GM18498 (cell line): ENCODE measurements at regions not wholly inside any gene's neighbourhood (a gene's known extent, or its start where the extent isn't known, plus 50 kb on each side); places are given as distances from the start of the nearest gene placed in this dataset.

ENCODE experiments used
- ATAC-seq: cut with Tn5 transposase; IDR thresholded peaks from one replicate; pipeline ENCODE4 v1.9.1; 2021; ENCODE audit warnings: mild to moderate bottlenecking, moderate library complexity; ENCODE audit not compliant: unreplicated experiment

DNA sequence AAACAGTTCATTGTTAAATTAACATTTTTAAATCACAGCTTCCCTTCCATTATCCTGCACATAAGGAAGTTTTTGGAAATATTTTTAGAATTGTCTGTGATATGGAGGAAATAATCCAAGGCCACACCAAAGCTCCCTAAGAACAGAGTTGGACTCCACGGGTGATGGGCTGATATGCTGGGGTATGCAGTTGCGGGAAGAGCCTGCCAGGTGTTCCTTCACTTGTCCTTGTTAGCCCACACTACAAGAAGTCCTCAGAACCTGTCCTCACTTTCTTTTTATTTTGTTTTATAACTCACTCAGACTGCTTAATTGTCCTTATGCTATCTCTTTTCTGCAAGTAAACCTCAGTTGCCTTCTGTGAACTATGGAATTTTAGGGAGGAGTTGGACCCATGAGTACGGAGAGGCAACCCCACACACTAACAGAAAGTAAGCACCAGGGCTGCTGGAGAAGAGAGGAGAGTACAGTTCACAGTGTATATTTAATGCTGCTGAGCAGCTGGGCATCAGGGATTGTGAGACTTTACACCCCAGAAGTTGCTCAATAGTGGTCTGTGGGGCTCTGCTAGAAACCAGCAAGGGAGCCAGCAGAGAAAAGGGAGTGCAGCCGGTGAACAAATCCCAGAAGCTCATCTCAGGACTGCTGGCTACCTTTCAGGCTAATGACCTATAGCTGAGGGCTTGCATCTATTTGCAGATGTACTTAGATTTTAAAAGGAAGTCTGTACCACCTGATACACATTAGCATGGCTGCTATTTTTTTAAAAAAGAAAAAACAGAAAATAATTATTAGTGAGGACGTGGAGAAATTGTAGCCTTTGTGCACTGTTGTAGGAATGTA lies 64.6 kb upstream of the FOXN2 start:
- no peak for ATAC-seq

DNA sequence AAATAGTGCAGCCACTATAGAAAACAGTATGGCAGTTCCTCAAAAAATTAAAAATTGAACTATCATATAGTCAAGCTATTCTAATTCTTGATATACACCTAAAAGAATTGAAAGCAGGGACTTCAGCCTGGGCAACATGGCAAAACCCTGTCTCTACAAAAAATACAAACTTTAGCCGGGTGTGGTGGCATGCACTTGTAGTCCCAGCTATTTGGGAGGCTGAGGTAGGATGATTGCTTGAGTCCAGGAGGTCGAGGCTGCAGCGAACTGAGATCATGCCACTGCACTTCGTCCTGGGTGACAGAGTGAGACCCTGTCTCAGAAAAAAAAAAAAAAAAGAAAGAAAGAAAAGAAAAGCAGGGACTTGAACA lies 64.0 kb upstream of the FOXN2 start:
- no peak for ATAC-seq

DNA sequence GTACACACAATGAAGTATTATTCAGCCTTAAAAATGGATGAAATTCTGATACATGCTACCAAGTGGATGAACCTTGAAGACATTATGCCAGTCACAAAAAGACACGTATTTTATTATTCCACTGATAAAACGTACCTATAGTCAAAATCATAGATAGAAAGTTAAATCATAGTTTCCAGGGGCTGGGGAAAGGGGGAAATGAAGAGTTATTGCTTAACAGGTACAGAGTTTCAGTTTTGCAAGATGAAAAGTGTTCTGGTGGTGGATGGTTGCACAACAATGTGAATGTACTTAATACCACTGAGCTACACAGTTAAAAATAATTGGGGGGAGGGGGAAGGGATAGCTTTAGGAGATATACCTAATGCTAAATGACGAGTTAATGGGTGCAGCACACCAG lies 63.5 kb upstream of the FOXN2 start:
- ATAC-seq, result peak; percentile 52

DNA sequence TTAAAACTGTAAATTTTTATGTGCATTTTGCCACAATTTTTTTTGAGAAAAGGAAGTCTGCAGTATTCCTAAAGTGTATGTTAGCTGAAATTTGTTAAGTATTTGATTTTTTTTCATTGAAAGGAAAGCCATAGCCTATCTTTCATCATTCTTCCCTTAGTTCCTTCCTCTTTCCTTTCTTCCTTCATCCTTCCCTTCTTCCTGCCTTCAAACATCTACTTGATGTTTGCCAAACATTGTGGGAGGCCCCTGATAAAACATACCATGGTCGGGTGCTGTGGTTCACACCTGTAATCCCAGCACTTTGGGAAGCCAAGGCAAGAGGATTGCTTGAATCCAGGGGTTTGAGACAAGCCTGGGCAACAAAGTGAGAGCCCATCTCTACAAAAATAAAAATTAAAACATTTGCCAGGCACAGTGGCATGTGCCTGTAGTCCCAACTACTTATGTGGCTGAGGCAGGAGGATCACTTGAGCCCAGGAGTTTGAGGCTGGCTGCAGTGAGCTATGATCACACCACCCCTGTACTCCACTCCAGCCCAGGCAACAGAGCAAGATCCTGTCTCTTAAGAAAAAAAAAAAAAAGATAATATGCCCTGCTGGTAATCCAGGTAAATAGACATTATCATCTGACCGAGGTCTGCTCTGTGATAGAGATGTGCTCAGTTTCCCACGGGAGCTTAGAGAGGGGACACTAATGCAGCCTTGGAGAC lies 62.9 kb upstream of the FOXN2 start:
- no peak for ATAC-seq

DNA sequence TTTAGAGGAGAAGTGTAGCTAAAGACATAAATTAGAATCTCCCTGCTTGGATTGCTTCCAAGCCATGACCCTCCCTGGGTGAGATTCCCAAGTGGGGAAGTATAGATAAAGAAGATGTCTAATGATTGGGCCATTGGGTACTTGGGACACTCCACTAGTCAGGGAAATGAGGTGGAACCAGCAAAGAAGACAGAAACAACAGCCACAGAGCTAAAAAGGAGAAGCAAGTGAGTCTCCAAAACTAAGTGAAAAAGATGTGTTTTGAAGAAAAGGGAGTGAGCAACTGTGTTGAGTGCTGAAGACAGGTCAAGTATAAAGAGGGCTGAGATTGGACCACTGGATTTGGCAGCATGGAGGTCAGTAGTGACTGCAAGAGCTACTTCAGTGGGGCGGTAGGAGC lies 61.2 kb upstream of the FOXN2 start:
- ATAC-seq, result no peak

DNA sequence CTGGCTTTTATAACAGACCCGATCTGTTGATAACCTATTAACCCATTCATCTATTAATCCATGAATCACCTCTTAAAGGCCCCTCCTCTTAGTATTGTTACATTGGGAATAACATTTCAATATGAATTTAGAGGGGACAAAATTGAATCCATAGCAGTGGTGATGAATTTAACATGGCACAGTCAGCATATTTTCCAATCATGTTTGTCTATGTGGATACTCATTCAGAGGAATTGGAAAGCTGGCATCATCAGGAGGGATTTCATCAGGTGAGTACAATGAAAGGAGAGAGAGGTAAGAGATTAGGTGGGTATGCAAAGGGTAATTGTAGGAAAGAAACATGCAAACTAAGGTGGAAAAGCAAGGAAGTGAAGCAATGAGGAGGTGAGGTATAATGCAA lies 59.6 kb upstream of the FOXN2 start:
- no peak for ATAC-seq

DNA sequence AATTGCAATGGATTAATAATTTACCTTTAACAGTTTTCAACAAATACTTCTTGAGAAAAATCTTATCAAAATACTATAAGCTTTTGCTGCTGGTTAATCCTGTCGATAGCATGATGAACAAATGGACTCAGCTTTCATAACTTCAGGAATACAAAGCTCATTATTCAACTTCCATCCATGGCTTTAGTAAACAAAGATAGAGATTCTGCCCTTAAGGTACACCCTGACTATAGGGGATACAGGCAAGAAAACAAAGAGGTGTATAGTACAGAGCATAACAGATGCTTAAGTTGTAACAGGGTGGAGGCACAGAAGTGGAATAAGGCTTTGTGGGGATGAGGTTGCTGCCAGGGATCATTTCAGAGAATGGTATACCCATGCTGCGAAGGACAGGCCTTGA lies 57.0 kb upstream of the FOXN2 start:
- ATAC-seq, result no peak

DNA sequence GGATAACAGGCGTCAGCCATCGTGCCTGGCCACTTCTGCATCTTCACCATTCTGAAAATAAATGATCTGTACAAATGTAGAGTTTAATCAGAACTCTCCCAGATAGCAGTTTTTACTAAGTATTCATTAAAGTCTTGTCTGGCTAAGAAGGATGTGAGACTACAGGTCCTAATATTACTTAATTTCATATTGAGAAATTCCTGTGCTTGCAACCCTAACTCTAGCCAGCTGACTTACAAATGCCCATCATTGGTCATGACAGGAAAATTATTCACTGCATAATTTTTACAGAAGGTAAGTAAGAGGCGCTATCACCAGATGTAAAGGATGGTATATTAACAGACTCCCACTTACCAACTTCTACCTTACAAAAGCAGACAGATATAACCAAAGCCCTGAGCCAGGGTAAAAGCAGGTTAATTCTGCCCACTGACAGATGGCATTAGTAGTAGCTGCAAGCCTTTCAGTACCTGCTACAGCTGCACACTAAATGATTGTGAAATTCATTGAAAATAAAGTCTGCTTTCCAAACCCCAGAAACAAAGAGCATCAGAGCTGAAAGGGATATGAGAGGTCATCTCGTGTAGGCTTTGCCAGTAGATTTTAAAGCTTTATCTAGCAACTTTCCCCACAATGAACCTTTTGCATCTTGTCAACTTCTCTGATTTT lies 55.9 kb upstream of the FOXN2 start:
- no peak for ATAC-seq

DNA sequence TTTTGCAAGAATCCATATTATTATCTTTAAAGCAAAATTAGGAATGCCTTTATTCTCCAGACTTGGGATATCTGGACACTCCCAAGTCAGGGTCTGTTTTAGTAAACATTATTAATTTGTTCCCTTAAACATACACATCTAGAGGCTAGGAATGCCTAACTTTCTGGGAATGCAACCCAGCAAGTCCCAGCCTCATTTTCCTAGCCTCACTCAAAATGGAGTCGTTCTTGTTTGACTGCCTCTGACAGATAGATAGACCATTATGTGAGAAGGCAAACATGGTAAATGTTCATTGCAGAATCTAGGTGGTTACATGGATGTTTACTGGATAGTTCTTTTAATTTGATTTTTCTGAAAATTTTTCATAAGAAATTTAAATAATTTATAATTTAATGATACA lies 54.7 kb upstream of the FOXN2 start:
- no peak for ATAC-seq

DNA sequence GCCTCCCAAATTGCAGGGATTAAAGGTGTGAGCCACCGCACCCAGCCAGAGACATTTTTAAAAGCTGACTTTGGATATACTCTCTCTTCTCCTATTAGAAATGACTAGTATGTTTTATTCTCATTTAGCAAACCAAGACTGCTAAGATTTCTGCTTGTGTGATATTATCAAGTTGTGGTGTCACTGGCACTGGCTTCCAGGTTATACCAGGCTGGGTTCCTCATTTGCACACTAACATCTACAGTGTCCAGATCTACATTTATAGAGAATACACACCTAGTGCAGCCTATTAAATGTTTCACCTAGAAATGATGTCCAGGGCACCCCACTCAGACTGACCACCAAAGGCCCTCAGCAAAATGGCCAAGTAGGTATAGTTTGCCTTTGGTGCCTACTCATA lies 49.9 kb upstream of the FOXN2 start:
- no peak for ATAC-seq
